ENCODE measurements at regions not wholly inside any gene's neighbourhood (a gene's known extent, or its start where the extent isn't known, plus 50 kb on each side); places are given as distances from the start of the nearest gene placed in this dataset.

DNA sequence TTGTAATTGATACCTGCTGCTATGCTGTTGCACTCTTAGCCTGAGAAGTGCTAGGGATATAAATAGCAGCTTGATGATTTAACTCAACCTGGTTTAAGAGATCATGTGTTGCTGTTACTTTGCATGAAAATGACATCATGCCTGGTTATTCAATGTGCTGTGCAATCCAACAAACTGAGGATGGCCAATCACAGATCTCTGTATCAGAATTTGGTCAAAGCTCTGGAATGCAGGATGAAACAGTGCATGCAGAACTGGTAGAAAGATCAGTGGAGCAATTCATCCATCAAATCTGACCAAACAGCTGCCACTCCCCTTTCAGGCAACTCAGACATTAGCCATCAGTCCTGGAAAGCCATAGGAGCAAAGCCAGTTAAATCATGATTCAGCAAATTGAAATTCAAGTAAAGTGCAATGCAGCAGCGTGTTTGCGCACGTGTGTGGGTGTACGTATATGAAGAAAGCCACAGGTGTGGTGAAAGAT, 160.3 kb upstream of the RASGEF1B start:
- ATAC-seq, result no peak
- H3K4me1 Mint-ChIP-seq (ENCODE audit: low read depth), result peaks cover 8% of the 10 kb centered on the region
- no peak overlapping the region for H3K4me3 Mint-ChIP-seq

DNA sequence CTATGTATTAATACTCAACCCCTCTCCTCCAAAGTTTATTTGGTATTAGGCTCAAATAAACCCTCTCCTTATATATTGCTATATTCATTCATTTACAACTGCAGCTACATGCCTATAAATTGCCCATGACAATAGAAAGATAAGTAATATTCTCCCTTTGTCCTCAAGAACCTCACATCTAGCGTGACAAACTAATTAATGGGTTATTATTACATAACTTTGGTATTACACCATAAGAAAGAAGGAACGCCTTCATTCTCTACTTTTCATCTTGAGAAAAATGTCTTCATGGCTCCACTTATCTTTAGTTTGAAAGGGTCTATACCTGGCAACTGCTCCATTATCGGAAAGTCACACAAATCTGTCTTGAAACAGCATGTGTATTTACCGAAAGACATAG, 157.7 kb upstream of the RASGEF1B start:
- Mint-ChIP-seq H3K27ac (no peak overlapping the region), H3K36me3 (ENCODE audit: low read depth) (no peaks in the 10 kb centered on the region), H3K4me3 (no peak overlapping the region), H3K9me3 (ENCODE audit: insufficient read depth) (no peaks in the 10 kb centered on the region), H3K27me3 (ENCODE audit: low read depth) (no peaks in the 10 kb centered on the region), H3K4me1 (ENCODE audit: low read depth) (peaks cover 3% of the 10 kb centered on the region)
- DNase-seq, result no peak
- ChIA-PET POLR2A (no interaction called here), CTCF (no interaction called here)
- ATAC-seq, result no peak

More for the DNA sequence above, 160.3 kb upstream of the RASGEF1B start:
- Mint-ChIP-seq H3K36me3 (ENCODE audit: low read depth) (no peaks in the 10 kb centered on the region), H3K27ac (no peak overlapping the region), H3K9me3 (ENCODE audit: insufficient read depth) (no peaks in the 10 kb centered on the region), H3K27me3 (ENCODE audit: low read depth) (no peaks in the 10 kb centered on the region)
- DNase-seq, result no peak
- POLR2A ChIA-PET, result no interaction called here
- CTCF ChIA-PET, result no interaction called here

DNA sequence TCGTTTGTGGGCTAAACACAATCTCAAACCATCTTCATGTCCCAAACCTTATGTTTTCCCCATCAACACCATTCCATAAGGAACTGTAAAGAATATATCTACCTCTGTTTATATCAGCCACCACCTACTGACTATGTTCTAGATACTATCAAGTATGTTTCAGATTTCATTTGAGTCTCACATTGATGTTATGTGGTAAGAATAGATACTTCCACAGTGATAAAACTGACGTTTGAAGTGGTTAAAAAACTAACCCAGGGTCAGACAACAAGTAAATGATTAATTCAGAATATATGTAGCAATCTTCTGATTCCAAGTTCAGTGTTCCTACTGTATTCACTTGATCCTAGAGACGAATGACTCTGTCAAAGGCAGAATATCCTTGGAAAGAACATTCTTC, 156.8 kb upstream of the RASGEF1B start:
- no peaks in the 10 kb centered on the region for H3K36me3 Mint-ChIP-seq (ENCODE audit: low read depth)
- ChIA-PET POLR2A (no interaction called here), CTCF (interaction anchor here (1.7 kb wide), 1 partner anchor 161 kb away, joined by 4 read pairs; no protein-coding TSS in a partner anchor)
- no peaks in the 10 kb centered on the region for H3K9me3 Mint-ChIP-seq (ENCODE audit: insufficient read depth)
- H3K27ac Mint-ChIP-seq, result no peak overlapping the region
- peaks cover 3% of the 10 kb centered on the region for H3K4me1 Mint-ChIP-seq (ENCODE audit: low read depth)
- no peaks in the 10 kb centered on the region for H3K27me3 Mint-ChIP-seq (ENCODE audit: low read depth)
- ATAC-seq (no peak), DNase-seq (no peak)
- H3K4me3 Mint-ChIP-seq, result no peak overlapping the region

DNA sequence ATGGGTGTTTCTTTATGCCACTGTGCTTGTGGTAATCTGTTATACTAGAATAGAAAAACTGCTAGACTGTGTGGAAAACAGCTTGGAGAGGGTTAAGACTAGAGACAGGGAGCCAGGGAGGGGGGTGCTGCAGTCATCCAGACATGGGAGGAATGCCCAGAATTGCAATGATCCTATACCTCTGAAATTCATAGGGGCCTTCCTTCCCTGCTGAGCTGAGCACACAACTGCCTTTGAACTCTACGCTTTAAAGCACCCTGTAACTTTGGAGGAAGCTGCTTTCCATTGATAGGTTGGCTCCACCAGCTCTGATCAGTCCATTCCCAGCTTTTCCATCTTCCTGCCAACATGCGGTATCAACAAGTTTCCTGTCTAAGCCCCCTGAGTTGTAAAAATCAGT, 155.9 kb upstream of the RASGEF1B start:
- POLR2A ChIA-PET, result interaction anchor here (0.7 kb wide), 1 partner anchor 156 kb away, joined by 3 read pairs; no protein-coding TSS in a partner anchor
- CTCF ChIA-PET, result interaction anchor here (1.3 to 1.7 kb wide), 2 partner anchors 156 to 160 kb away, joined by 4 read pairs; partner anchors contain the start of gene RASGEF1B
- DNase-seq, result no peak

DNA sequence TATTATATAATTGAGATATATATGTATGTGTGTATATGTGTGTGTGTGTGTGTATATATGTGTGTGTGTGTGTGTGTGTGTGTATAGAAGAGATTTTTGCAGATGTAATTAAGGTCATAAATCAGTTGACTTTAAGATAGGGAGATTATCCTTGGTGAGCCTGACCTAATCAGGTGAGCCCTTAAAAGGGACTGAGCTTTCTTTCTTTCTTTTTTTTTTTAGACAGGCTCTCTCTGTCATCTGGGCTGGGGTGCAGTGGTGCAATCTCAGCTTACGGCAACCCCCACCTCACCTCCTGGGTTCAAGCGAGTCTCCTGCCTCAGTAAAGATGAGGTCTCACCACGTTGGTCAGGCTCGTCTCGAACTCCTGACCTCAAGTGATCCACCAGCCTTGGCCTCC, 155.1 kb upstream of the RASGEF1B start:
- H3K27ac Mint-ChIP-seq, result no peak overlapping the region
- H3K27me3 Mint-ChIP-seq (ENCODE audit: low read depth), result no peaks in the 10 kb centered on the region
- H3K36me3 Mint-ChIP-seq (ENCODE audit: low read depth), result no peaks in the 10 kb centered on the region
- no peak overlapping the region for H3K4me3 Mint-ChIP-seq
- no peak for DNase-seq
- H3K9me3 Mint-ChIP-seq (ENCODE audit: insufficient read depth), result no peaks in the 10 kb centered on the region
- POLR2A ChIA-PET, result no interaction called here
- CTCF ChIA-PET, result interaction anchor here (1.3 to 1.7 kb wide), 2 partner anchors 155 to 159 kb away, joined by 4 read pairs; partner anchors contain the start of gene RASGEF1B
- ATAC-seq, result no peak
- H3K4me1 Mint-ChIP-seq (ENCODE audit: low read depth), result peaks cover 3% of the 10 kb centered on the region

More for the DNA sequence above, 155.9 kb upstream of the RASGEF1B start:
- Mint-ChIP-seq H3K36me3 (ENCODE audit: low read depth) (no peaks in the 10 kb centered on the region), H3K4me1 (ENCODE audit: low read depth) (peaks cover 3% of the 10 kb centered on the region), H3K4me3 (no peak overlapping the region), H3K9me3 (ENCODE audit: insufficient read depth) (no peaks in the 10 kb centered on the region), H3K27me3 (ENCODE audit: low read depth) (no peaks in the 10 kb centered on the region), H3K27ac (no peak overlapping the region)
- ATAC-seq, result no peak

DNA sequence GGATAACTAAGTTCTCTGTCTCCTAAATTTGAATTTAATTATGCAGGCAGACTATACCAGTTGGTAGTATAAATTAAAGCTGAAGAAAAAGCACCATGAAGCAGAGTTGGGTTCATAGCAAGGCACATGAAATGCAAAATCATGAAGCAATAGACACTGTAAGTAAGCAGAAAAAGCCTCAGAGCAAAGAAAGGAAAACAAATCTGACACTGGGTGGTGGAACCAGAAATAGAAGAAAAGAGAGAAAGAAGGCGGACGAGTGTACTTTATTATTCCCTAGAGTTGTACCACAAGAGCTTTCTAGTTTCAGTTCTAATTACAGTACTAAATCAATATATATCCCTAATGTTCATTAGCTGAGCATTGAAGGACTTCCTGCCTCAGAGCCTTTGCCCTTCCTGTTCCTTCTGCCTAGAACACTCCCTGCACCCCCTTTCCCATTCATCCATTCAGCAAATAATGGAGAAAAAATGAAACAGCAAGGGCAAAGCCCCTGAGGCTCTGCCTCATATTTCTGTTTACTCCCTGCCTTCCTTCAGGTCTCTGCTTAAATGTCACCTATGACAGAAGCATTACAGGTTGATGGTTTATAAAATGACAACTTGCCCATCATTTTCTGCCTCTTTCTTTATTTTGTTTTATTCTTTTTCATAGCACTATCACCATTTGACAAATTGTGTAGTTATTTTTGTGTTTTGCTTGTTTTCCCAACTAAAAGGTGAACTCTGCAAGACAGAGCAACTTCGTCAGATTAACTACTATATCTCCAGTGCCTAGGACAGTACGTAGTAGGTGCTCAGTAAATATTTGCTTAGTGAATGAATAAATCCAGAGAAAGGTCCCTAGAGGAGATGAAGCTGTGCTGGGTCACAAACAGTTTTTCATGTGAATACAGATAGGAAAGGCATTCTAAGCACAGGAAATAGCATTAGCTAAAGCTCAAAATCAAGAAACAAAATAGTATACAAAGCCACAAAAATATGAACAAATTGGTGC, 154.0 kb upstream of the RASGEF1B start:
- DNase-seq, result no peak
- Mint-ChIP-seq H3K36me3 (ENCODE audit: low read depth) (no peaks in the 10 kb centered on the region), H3K4me1 (ENCODE audit: low read depth) (peaks cover 3% of the 10 kb centered on the region), H3K27me3 (ENCODE audit: low read depth) (no peaks in the 10 kb centered on the region), H3K9me3 (ENCODE audit: insufficient read depth) (no peaks in the 10 kb centered on the region), H3K4me3 (no peak overlapping the region), H3K27ac (no peak overlapping the region)
- ChIA-PET POLR2A (no interaction called here), CTCF (interaction anchor here (0.8 kb wide), 1 partner anchor 219 kb away, joined by 3 read pairs; no protein-coding TSS in a partner anchor)
- no peak for ATAC-seq

DNA sequence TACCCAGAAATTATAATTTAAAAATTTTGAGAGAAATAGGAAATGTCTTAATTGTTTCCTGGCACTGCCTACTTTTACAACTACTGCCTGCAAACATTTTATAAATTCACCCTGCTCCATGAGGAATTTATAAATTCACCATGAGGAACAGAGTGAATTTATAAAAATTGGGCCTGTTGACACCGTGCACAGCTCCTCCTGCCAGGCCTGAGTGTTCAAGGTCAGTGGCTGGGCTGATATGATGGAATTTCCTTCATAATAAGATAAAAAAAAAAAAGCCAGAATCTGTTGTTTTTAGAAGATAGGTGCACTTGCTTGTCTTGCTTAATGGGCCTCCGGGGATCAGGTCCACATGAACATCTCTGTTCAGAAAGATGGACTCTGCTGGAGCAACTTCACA, 151.7 kb upstream of the RASGEF1B start:
- H3K27ac Mint-ChIP-seq, result no peak overlapping the region
- H3K9me3 Mint-ChIP-seq (ENCODE audit: insufficient read depth), result no peaks in the 10 kb centered on the region
- CTCF ChIA-PET, result interaction anchor here (1.2 kb wide), 1 partner anchor 157 kb away, joined by 3 read pairs; no protein-coding TSS in a partner anchor
- peaks cover 1% of the 10 kb centered on the region for H3K4me1 Mint-ChIP-seq (ENCODE audit: low read depth)
- no peaks in the 10 kb centered on the region for H3K36me3 Mint-ChIP-seq (ENCODE audit: low read depth)
- ATAC-seq (no peak), DNase-seq (no peak)
- POLR2A ChIA-PET, result no interaction called here
- no peak overlapping the region for H3K4me3 Mint-ChIP-seq
- no peaks in the 10 kb centered on the region for H3K27me3 Mint-ChIP-seq (ENCODE audit: low read depth)

DNA sequence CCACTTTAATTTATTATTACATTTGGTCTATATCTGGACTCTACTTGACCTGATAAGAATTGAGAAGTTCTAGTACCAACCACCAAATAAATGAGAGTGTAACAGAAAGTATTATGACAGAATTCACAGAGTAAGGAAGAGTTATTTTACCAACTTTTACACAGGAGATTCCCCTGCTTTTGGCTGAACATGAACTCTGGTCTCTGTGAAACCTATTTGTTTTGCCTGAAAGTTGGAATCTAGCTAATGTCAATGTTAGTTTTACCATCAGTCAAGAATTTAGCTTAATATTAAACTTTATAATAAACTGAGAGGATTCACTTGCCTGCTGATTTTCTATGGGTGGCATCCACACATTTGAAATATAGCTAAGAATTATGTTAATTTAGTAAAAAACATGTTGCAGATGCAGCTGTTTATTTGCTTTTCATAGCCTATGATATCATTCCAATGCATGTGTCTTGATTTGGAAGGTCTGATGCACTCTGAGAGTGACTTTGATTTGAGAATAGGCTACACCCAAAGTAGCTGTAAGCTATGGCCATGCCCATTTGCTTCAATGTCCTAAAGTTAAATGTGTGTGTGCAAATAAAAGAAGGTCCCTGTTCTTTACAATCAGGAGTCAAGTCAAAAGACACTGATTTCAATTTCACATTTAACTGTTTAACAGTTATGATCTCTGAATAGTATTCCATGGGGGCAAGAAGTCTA, 150.9 kb upstream of the RASGEF1B start:
- no peaks in the 10 kb centered on the region for H3K36me3 Mint-ChIP-seq (ENCODE audit: low read depth)
- no peak overlapping the region for H3K4me3 Mint-ChIP-seq
- CTCF ChIA-PET, result interaction anchor here (1.2 kb wide), 1 partner anchor 156 kb away, joined by 3 read pairs; no protein-coding TSS in a partner anchor
- DNase-seq (no peak), ATAC-seq (no peak)
- H3K4me1 Mint-ChIP-seq (ENCODE audit: low read depth), result no peaks in the 10 kb centered on the region
- no peaks in the 10 kb centered on the region for H3K9me3 Mint-ChIP-seq (ENCODE audit: insufficient read depth)
- H3K27me3 Mint-ChIP-seq (ENCODE audit: low read depth), result no peaks in the 10 kb centered on the region
- POLR2A ChIA-PET, result no interaction called here
- no peak overlapping the region for H3K27ac Mint-ChIP-seq

DNA sequence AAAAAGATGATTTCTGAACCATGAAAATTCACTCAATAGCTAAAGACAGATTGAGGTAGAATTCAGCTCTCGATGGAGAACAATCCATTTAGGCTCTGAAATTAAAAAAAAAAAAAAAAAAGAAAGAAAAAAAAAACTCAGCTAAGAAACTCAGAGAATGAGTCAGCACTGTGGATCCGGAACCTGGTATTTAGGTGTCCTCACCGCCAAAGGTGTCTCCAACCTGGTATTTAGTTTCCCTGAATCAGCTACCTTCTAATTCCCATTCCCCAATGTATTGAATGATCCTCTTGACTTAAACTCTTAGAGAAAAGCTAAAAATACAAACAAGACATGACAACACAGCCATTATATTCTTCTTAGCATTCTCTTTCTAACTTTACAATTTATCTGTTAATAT, 150.3 kb upstream of the RASGEF1B start:
- CTCF ChIA-PET, result interaction anchor here (0.9 kb wide), 1 partner anchor 30 kb away, joined by 3 read pairs; no protein-coding TSS in a partner anchor
- no peaks in the 10 kb centered on the region for H3K9me3 Mint-ChIP-seq (ENCODE audit: insufficient read depth)
- no peaks in the 10 kb centered on the region for H3K27me3 Mint-ChIP-seq (ENCODE audit: low read depth)
- H3K4me3 Mint-ChIP-seq, result no peak overlapping the region
- H3K4me1 Mint-ChIP-seq (ENCODE audit: low read depth), result no peaks in the 10 kb centered on the region
- POLR2A ChIA-PET, result no interaction called here
- ATAC-seq (no peak), DNase-seq (no peak)
- H3K27ac Mint-ChIP-seq, result no peak overlapping the region
- no peaks in the 10 kb centered on the region for H3K36me3 Mint-ChIP-seq (ENCODE audit: low read depth)

DNA sequence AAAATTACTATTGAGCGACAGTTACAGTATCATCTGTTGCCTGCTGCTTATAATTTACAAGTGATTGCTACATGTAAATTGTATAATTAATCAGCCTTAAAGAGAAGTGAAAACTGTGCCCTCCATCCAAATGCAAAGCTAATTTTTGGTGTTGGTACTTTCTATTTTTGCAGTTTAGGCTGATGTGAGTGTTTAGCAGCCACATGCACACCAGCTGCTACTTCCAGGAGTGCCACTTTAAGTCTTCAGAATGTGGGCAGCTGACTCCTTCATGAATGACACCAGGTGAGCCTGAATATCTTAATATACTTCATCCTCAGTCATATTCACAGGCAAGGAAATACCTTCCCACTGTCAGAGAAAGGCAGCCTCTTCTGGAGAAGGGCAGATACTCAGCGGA, 149.8 kb upstream of the RASGEF1B start:
- Mint-ChIP-seq H3K36me3 (ENCODE audit: low read depth) (no peaks in the 10 kb centered on the region), H3K9me3 (ENCODE audit: insufficient read depth) (no peaks in the 10 kb centered on the region), H3K4me3 (no peak overlapping the region), H3K27ac (no peak overlapping the region), H3K27me3 (ENCODE audit: low read depth) (no peaks in the 10 kb centered on the region), H3K4me1 (ENCODE audit: low read depth) (no peaks in the 10 kb centered on the region)
- POLR2A ChIA-PET, result no interaction called here
- DNase-seq, result no peak
- no peak for ATAC-seq
- CTCF ChIA-PET, result interaction anchor here (0.9 kb wide), 1 partner anchor 31 kb away, joined by 3 read pairs; no protein-coding TSS in a partner anchor

DNA sequence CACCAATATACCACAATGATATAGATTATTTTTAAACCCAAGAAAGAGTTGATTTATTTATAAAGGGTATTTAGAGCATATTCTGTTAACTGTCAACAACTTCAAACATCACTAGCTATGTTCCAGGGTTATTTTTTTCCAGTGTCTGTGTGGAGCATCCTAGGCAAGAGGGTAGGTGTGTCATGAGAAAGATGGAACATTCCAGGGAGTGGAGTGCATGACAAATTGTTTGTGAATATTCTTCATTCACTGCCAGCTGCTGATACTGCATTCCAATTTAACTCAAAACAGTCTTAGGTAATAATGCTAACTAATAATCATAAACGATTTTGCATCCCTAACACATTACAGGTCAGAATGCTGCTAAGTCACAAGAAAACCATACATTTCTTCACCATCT, 148.7 kb upstream of the RASGEF1B start:
- Mint-ChIP-seq H3K27ac (no peak overlapping the region), H3K9me3 (ENCODE audit: insufficient read depth) (no peaks in the 10 kb centered on the region), H3K27me3 (ENCODE audit: low read depth) (no peaks in the 10 kb centered on the region), H3K36me3 (ENCODE audit: low read depth) (no peaks in the 10 kb centered on the region), H3K4me3 (no peak overlapping the region), H3K4me1 (ENCODE audit: low read depth) (no peaks in the 10 kb centered on the region)
- no peak for ATAC-seq
- ChIA-PET CTCF (interaction anchor here (0.7 to 0.9 kb wide), 2 partner anchors 22 to 153 kb away, joined by 4 read pairs; no protein-coding TSS in a partner anchor), POLR2A (no interaction called here)
- DNase-seq, result no peak

DNA sequence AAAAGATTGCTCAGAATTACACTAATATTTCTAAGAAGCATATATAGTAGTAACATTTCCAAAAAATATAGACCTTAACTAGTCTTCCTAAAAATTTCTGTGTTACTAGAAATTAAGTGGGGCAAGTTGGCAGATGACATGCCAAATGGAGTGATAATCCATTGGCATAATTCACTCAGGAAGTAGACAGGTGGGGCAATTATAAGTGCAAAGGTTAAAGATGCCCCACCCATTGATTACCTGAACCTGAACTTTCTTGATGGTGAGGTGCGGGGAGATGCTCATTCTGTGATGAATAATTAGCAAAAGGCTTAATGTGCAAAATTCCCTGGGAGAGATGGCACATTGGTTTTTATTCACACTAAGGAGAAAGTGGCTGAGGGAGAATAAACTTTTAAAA, 145.8 kb upstream of the RASGEF1B start:
- H3K4me3 Mint-ChIP-seq, result no peak overlapping the region
- no peak overlapping the region for H3K27ac Mint-ChIP-seq
- DNase-seq (no peak), ATAC-seq (no peak)
- H3K36me3 Mint-ChIP-seq (ENCODE audit: low read depth), result no peaks in the 10 kb centered on the region
- H3K27me3 Mint-ChIP-seq (ENCODE audit: low read depth), result no peaks in the 10 kb centered on the region
- H3K9me3 Mint-ChIP-seq (ENCODE audit: insufficient read depth), result no peaks in the 10 kb centered on the region
- H3K4me1 Mint-ChIP-seq (ENCODE audit: low read depth), result no peaks in the 10 kb centered on the region
- POLR2A ChIA-PET, result no interaction called here
- CTCF ChIA-PET, result no interaction called here

Data from activated CD8-positive, alpha-beta T cell treated with anti-CD3 and anti-CD28 coated beads, Interleukin-2, amount 10 ng/mL, durations not matched to agents 7 days and 5 days (primary cell).